ENCODE measurements at regions not wholly inside any gene's neighbourhood (a gene's known extent, or its start where the extent isn't known, plus 50 kb on each side); places are given as distances from the start of the nearest gene placed in this dataset.

- TF ChIP-seq CTCF (IDR thresholded peaks at IDR 0.05) (no peak), POLR2A (IDR thresholded peaks at IDR 0.05) (no peak)
Measured at GRCh38 chr1:93014168-93014567, 52.9 kb upstream of the DIPK1A start.

All from body of pancreas (tissue), 4 donors.